ENCODE measurements at regions not wholly inside any gene's neighbourhood (a gene's known extent, or its start where the extent isn't known, plus 50 kb on each side); places are given as distances from the start of the nearest gene placed in this dataset.

- no peaks in the 10 kb centered on the region for H3K79me2 ChIP-seq (ENCODE audit: insufficient read depth, low read length)
- no peaks in the 10 kb centered on the region for H3K27me3 ChIP-seq (ENCODE audit: low read length)
- H3K4me3 ChIP-seq (ENCODE audit: insufficient read depth, low read length, poor library complexity, severe bottlenecking) = no peak overlapping the region
- no peaks in the 10 kb centered on the region for H4K20me1 ChIP-seq (ENCODE audit: low read depth, low read length)
- TF ChIP-seq CTCF (IDR thresholded peaks at IDR 0.05; ENCODE audit: insufficient read depth, low read length, poor library complexity, severe bottlenecking) (no peak), EZH2phosphoT487 (conservative IDR thresholded peaks at IDR 0.05; ENCODE audit: low read length) (no peak)
- no peak overlapping the region for H3K4me2 ChIP-seq (ENCODE audit: low read depth, low read length, poor library complexity, severe bottlenecking)
- no peaks in the 10 kb centered on the region for H3K36me3 ChIP-seq (ENCODE audit: low read length)
- H3K9me3 ChIP-seq (ENCODE audit: insufficient read depth, low read length) = no peaks in the 10 kb centered on the region
- H3K9me2 ChIP-seq (replicated peaks; ENCODE audit: insufficient read depth, low read length) = no peaks in the 10 kb centered on the region
- no peak overlapping the region for H3K9ac ChIP-seq (ENCODE audit: low read length)
- H2AFZ ChIP-seq (ENCODE audit: low read depth, low read length, severe bottlenecking) = no peak overlapping the region
- H3F3A ChIP-seq (ENCODE audit: insufficient read depth) = no peaks in the 10 kb centered on the region
- H3K27ac ChIP-seq (ENCODE audit: low read depth, low read length) = no peak overlapping the region
Measured at GRCh38 chr15:38671675-38672254, 107.2 kb upstream of the RASGRP1 start.

DNA sequence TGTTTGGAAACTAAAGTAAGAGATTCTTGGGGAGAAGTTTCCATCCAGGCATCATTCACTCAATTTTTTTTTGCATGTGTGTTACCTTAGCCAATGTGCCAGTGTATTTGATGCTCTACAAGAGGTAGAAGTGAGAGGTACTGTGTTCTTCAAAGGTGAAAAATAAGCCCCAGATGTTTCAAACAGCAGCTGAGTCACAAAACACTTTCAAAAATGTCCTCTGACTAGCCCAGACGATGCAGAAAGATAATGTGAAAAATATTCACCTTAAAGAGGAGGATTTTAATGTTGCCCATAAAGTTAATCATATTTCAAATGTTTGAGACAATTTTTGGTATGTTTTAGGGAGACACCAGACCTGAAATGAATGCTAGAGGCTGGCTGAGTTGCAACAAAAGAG lies 107.7 kb upstream of the RASGRP1 start:
- Histone ChIP-seq H4K20me1 (ENCODE audit: low read depth, low read length) (no peaks in the 10 kb centered on the region), H3F3A (ENCODE audit: insufficient read depth) (no peaks in the 10 kb centered on the region), H2AFZ (ENCODE audit: low read depth, low read length, severe bottlenecking) (no peak overlapping the region), H3K9ac (ENCODE audit: low read length) (no peak overlapping the region), H3K27ac (ENCODE audit: low read depth, low read length) (no peak overlapping the region), H3K79me2 (ENCODE audit: insufficient read depth, low read length) (no peaks in the 10 kb centered on the region), H3K9me2 (replicated peaks; ENCODE audit: insufficient read depth, low read length) (no peaks in the 10 kb centered on the region), H3K27me3 (ENCODE audit: low read length) (no peaks in the 10 kb centered on the region), H3K36me3 (ENCODE audit: low read length) (no peaks in the 10 kb centered on the region), H3K4me3 (ENCODE audit: insufficient read depth, low read length, poor library complexity, severe bottlenecking) (no peak overlapping the region), H3K9me3 (ENCODE audit: insufficient read depth, low read length) (no peaks in the 10 kb centered on the region), H3K4me2 (ENCODE audit: low read depth, low read length, poor library complexity, severe bottlenecking) (no peak overlapping the region)
- TF ChIP-seq CTCF (IDR thresholded peaks at IDR 0.05; ENCODE audit: insufficient read depth, low read length, poor library complexity, severe bottlenecking) (no peak), EZH2phosphoT487 (conservative IDR thresholded peaks at IDR 0.05; ENCODE audit: low read length) (no peak)

DNA sequence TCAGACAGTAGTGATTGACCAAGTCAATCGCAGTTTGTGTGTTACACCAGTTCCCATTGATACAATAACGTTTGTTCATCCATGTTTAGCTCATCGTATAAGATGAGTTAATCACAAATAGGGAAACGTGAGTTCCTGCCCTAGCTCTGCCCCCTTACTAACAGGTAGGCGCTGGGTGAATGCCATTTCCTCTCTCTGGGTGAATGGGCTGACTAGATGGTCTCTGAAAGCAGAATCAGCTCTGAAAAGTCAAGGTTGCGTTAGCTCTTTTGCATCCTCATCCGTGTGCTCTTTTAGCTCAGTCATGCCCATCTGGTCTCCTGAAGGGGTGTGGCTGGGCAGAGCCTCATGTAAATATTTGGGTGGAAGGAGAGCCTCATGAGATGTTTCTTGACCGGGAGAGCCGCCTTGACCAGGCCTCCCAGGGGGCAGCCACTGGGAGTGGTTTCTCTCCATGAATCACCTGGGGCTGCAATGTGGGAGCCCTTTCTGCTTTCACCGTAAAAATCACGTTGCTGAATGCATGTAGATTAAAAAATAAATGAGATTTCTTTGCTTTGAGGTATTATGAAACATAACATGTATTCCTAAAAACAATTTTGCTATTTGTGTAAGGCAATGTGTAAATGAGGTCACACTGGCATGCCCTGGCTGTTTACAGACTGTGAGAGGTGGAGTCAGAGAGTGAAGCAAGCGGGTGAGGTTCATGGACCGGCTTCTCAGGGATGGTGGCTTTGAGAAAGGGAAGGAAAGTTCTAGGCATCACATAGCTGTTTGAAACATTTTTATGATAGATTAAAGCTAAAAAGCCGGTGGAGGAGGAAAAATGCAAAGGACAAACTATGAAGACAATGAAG lies 108.4 kb upstream of the RASGRP1 start:
- H3K79me2 ChIP-seq (ENCODE audit: insufficient read depth, low read length) = no peaks in the 10 kb centered on the region
- H2AFZ ChIP-seq (ENCODE audit: low read depth, low read length, severe bottlenecking) = no peak overlapping the region
- no peak overlapping the region for H3K4me3 ChIP-seq (ENCODE audit: insufficient read depth, low read length, poor library complexity, severe bottlenecking)
- H3K9me2 ChIP-seq (replicated peaks; ENCODE audit: insufficient read depth, low read length) = no peaks in the 10 kb centered on the region
- H3K4me2 ChIP-seq (ENCODE audit: low read depth, low read length, poor library complexity, severe bottlenecking) = no peak overlapping the region
- no peaks in the 10 kb centered on the region for H4K20me1 ChIP-seq (ENCODE audit: low read depth, low read length)
- no peaks in the 10 kb centered on the region for H3K36me3 ChIP-seq (ENCODE audit: low read length)
- H3K27ac ChIP-seq (ENCODE audit: low read depth, low read length) = no peak overlapping the region
- TF ChIP-seq EZH2phosphoT487 (conservative IDR thresholded peaks at IDR 0.05; ENCODE audit: low read length) (no peak), CTCF (IDR thresholded peaks at IDR 0.05; ENCODE audit: insufficient read depth, low read length, poor library complexity, severe bottlenecking) (no peak)
- no peaks in the 10 kb centered on the region for H3K27me3 ChIP-seq (ENCODE audit: low read length)
- no peak overlapping the region for H3K9ac ChIP-seq (ENCODE audit: low read length)
- no peaks in the 10 kb centered on the region for H3K9me3 ChIP-seq (ENCODE audit: insufficient read depth, low read length)
- no peaks in the 10 kb centered on the region for H3F3A ChIP-seq (ENCODE audit: insufficient read depth)

Data from SU-DHL-6 (cell line).